ENCODE measurements at regions not wholly inside any gene's neighbourhood (a gene's known extent, or its start where the extent isn't known, plus 50 kb on each side); places are given as distances from the start of the nearest gene placed in this dataset.

DNA sequence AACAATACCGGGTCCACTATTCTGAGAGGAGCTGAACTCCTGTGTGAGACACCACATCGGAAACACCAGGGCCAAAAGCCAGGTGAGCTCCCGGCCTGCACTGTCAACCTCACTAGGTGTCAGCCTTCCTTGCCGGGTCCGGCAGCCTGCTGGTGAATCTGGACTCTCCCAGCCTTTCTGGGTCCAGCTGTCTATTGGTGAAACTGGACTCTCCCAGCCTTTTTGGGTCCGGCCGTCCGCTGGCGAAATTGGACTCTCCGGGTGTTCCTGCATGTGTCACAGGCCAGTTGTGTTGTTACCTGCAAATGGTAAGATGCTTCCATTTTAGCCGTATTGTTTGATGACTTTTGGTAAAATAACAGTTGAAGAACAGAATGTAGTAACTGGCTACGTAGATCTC is 801.5 kb downstream of the CDH9 start:
- DNase-seq: no peak
- no peak for TF ChIP-seq CTCF (conservative IDR thresholded peaks at IDR 0.05)

More for the DNA sequence above, 801.5 kb downstream of the CDH9 start:
- Histone ChIP-seq H3K79me1 (ENCODE audit: insufficient read depth, low read depth, low read length, poor library complexity, severe bottlenecking) (no peaks in the 10 kb centered on the region), H2BK20ac (ENCODE audit: low read depth, low read length, poor library complexity, severe bottlenecking) (no peak overlapping the region), H3K9me3 (ENCODE audit: control insufficient read depth, low read depth, low read length) (no peaks in the 10 kb centered on the region), H3K4ac (ENCODE audit: low read depth, low read length) (no peak overlapping the region), H3K9ac (ENCODE audit: extremely low read depth, insufficient read length, low read length) (no peak overlapping the region), H3K4me2 (ENCODE audit: insufficient read depth, insufficient read length, low read length) (no peak overlapping the region), H3K79me2 (ENCODE audit: insufficient read depth, low read length) (no peaks in the 10 kb centered on the region), H3K27ac (ENCODE audit: insufficient read length, low read depth, low read length) (no peak overlapping the region), H3K14ac (ENCODE audit: insufficient read depth, low read length) (no peak overlapping the region), H3K56ac (ENCODE audit: insufficient read length, low read depth, low read length) (no peak overlapping the region), H3T11ph (ENCODE audit: low read length) (no peak overlapping the region), H2AK5ac (ENCODE audit: insufficient read length, low read length) (no peak overlapping the region), H2BK120ac (ENCODE audit: low read depth, low read length, poor library complexity, severe bottlenecking) (no peak overlapping the region), H4K91ac (ENCODE audit: insufficient read length, low read depth, low read length) (no peak overlapping the region), H3K23ac (ENCODE audit: insufficient read length, low read depth, low read length) (no peak overlapping the region), H4K20me1 (ENCODE audit: control insufficient read depth, insufficient read depth, insufficient read length) (no peaks in the 10 kb centered on the region), H2AFZ (ENCODE audit: low read length) (no peak overlapping the region), H2BK5ac (ENCODE audit: insufficient read length, low read length) (no peak overlapping the region), H3K4me1 (ENCODE audit: insufficient read depth, low read length) (no peaks in the 10 kb centered on the region), H3K27me3 (ENCODE audit: insufficient read depth, low read length) (no peaks in the 10 kb centered on the region), H3K18ac (ENCODE audit: insufficient read length, low read depth, low read length) (no peak overlapping the region), H3K23me2 (ENCODE audit: insufficient read length, low read depth, low read length, poor library complexity, severe bottlenecking) (no peaks in the 10 kb centered on the region), H2BK12ac (ENCODE audit: insufficient read length, low read depth, low read length) (no peak overlapping the region), H4K5ac (ENCODE audit: insufficient read length, low read depth, low read length) (no peak overlapping the region), H4K8ac (replicated peaks; ENCODE audit: insufficient read length, low read depth, low read length) (no peak overlapping the region), H2BK15ac (ENCODE audit: low read depth, low read length) (no peak overlapping the region)
- peaks cover 34 to 47% of the 10 kb centered on the region in 2 experiments for H3K9me3 Mint-ChIP-seq
- H3K4me3 Mint-ChIP-seq: no peak overlapping the region
- H3K27me3 Mint-ChIP-seq (ENCODE audit: low read depth): peaks cover 47% of the 10 kb centered on the region
- H3K4me1 Mint-ChIP-seq: peaks cover 2 to 7% of the 10 kb centered on the region in 2 experiments; a peak in 2 of 4 replicates
- no peak overlapping the region for H3K27ac Mint-ChIP-seq
- H3K36me3 Mint-ChIP-seq (ENCODE audit: insufficient read depth in 1 of 3, low read depth in 3 of 3): peaks cover 4 to 43% (median 10%) of the 10 kb centered on the region in 3 experiments; a peak in 5 of 7 replicates
- WGBS (ENCODE audit: extremely low coverage, insufficient read length, low lambda C conversion rate): no CpG with 5 or more reads among the region's 12 CpGs
